ENCODE measurements at regions not wholly inside any gene's neighbourhood (a gene's known extent, or its start where the extent isn't known, plus 50 kb on each side); places are given as distances from the start of the nearest gene placed in this dataset.
A peak's percentile ranks its signal among the peaks of the same experiment; 100 is the strongest.

DNA sequence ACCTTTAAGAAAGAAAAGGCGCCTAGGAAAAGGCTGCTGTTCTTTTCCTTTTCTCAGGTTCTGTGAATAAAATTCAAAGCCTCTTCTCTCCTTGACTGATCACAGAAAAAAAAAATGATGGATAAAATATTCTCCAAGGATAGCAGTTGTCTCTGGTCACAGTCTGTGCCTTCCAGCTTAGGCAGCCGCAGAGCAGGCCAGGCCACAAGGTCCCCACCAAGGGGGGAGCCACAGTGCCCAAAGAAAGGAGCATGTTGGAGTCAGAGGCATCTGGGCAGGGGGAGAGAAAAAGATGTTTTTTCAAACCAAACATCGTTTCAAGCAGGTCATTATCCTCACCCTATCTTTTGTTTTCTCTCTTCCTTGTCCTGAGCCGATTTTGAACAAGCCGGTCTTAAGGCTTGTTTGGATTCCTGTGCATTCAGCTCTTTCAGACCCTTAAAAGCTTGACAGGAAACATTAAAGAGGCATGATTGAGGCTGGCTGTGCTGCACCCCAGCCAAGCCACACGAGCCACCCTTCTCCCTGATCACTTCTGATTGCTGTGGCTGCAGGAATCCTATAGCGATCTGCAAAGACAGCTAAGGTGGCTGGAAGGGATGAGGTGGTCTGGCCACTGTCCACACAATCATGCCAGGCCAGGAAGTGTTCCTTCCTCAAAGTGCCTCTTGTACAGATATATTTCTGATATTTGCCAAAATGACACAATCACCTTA, 284.6 kb upstream of the TLE4 start:
- FAIRE-seq, result no peak
- TF ChIP-seq BRCA1 (IDR thresholded peaks at IDR 0.05; ENCODE audit: low read depth, low read length), result no peak
- no peak for TF ChIP-seq TAF7 (optimal IDR thresholded peaks at IDR 0.05; ENCODE audit: borderline replicate concordance, low read depth, low read length)
- no peak for TF ChIP-seq POLR2AphosphoS5 (IDR thresholded peaks at IDR 0.05; ENCODE audit: low read depth, low read length)
- no peak for TF ChIP-seq TBP (IDR thresholded peaks at IDR 0.05; ENCODE audit: low read depth, low read length)
- no peak for TF ChIP-seq PHF8 (conservative IDR thresholded peaks at IDR 0.05; ENCODE audit: low read depth, low read length)
- TF ChIP-seq, protein P1, sequence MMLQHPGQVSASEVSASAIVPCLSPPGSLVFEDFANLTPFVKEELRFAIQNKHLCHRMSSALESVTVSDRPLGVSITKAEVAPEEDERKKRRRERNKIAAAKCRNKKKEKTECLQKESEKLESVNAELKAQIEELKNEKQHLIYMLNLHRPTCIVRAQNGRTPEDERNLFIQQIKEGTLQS (IDR thresholded peaks at IDR 0.05; ENCODE audit: insufficient read depth, low read depth, low read length), result no peak
- TF ChIP-seq JUND (IDR thresholded peaks at IDR 0.05; ENCODE audit: low read length), result no peak
- H2BK5ac ChIP-seq (ENCODE audit: low read depth, low read length), result no peak overlapping the region
- H3K56ac ChIP-seq (replicated peaks; ENCODE audit: insufficient read length, low read depth, low read length), result no peak overlapping the region
- no peak overlapping the region for H4K91ac ChIP-seq (replicated peaks; ENCODE audit: insufficient read length, low read length)
- H3K23me2 ChIP-seq (ENCODE audit: low read depth, low read length), result no peaks in the 10 kb centered on the region
- WGBS, 2 experiments (ENCODE audit: extremely low coverage in 1 of 2, insufficient coverage in 1 of 2, insufficient read length in 1 of 2, insufficient replicate concordance in 2 of 2, low coverage in 1 of 2, low lambda C conversion rate in 2 of 2, missing lambda C conversion rate in 1 of 2), result 87% methylated on average over 7 of the region's 7 CpGs; no CpG with 5 or more reads in 1 of the 2 experiments
- H3K4ac ChIP-seq (replicated peaks; ENCODE audit: insufficient read length, low read depth, low read length), result no peak overlapping the region
- no peak overlapping the region for H2BK20ac ChIP-seq (ENCODE audit: low read length)
- H3K4me2 ChIP-seq (ENCODE audit: insufficient read depth in 1 of 2, low read depth in 2 of 2, low read length in 2 of 2), result no peak overlapping the region
- POLR2A ChIA-PET (ENCODE audit: partially characterized antibody), result no interaction called here
- DNase-seq (ENCODE audit: low read depth in 1 of 2, low spot score in 2 of 2), result no peak
- H3K4me1 ChIP-seq (replicated peaks in 1 of 4; ENCODE audit: control insufficient read depth in 3 of 4, insufficient read depth in 4 of 4, low read length in 3 of 4), result peaks cover 0 to 6% (median 1%) of the 10 kb centered on the region in 4 experiments; a peak in 3 of 7 replicates
- no peaks in the 10 kb centered on the region for H3K9me3 ChIP-seq (ENCODE audit: insufficient read depth in 2 of 2, low read depth in 1 of 2, low read length in 1 of 2)
- H2BK12ac ChIP-seq (ENCODE audit: low read depth, low read length), result no peak overlapping the region
- H2AK5ac ChIP-seq (ENCODE audit: low read depth, low read length), result no peak overlapping the region
- no peak overlapping the region for H4K5ac ChIP-seq (ENCODE audit: insufficient read length, low read depth, low read length)
- no peak overlapping the region for H3K4me3 ChIP-seq (ENCODE audit: extremely low read depth in 1 of 4, insufficient read depth in 2 of 4, low read depth in 3 of 4, low read length in 4 of 4)
- no peaks in the 10 kb centered on the region for H3K36me3 ChIP-seq (ENCODE audit: control insufficient read depth in 2 of 4, insufficient read depth in 4 of 4, low read length in 3 of 4)
- H3K79me2 ChIP-seq (ENCODE audit: control insufficient read depth in 1 of 2, insufficient read depth in 2 of 2, low read length in 2 of 2), result no peaks in the 10 kb centered on the region
- no peak overlapping the region for H3K18ac ChIP-seq (ENCODE audit: extremely low read depth, low read length)
- H4K20me1 ChIP-seq (replicated peaks in 1 of 2; ENCODE audit: control insufficient read depth in 1 of 2, insufficient read depth in 2 of 2, low read length in 2 of 2), result no peaks in the 10 kb centered on the region
- H2BK15ac ChIP-seq (ENCODE audit: low read length), result no peak overlapping the region
- no peak overlapping the region for H3K14ac ChIP-seq (ENCODE audit: insufficient read length)
- no peak overlapping the region for H3K23ac ChIP-seq (ENCODE audit: insufficient read length)
- no peaks in the 10 kb centered on the region for H3K27me3 ChIP-seq (replicated peaks in 1 of 4; ENCODE audit: control insufficient read depth in 3 of 4, extremely low read depth in 1 of 4, insufficient read depth in 3 of 4, low read length in 3 of 4)
- CTCF ChIA-PET (ENCODE audit: partially characterized antibody), result interaction anchor here (0.6 to 1.6 kb wide), 3 partner anchors 12 to 19 kb away, joined by 3 to 4 read pairs (median 4); no protein-coding TSS in a partner anchor
- 0 out of 2 replicates have a peak overlapping the region, but pooled peaks have one; percentile 30 for H2AFZ ChIP-seq (ENCODE audit: low read length)
- no peak overlapping the region for H4K8ac ChIP-seq (ENCODE audit: extremely low read depth, insufficient read depth, low read length)
- H3K27ac ChIP-seq (ENCODE audit: low read depth, low read length), result no peak overlapping the region
- H2BK120ac ChIP-seq (replicated peaks; ENCODE audit: low read depth, low read length), result no peak overlapping the region
- no peak overlapping the region for H3K9ac ChIP-seq (replicated peaks in 1 of 4; ENCODE audit: extremely low read depth in 1 of 4, low read depth in 3 of 4, low read length in 3 of 4)
- H3K79me1 ChIP-seq (ENCODE audit: low read depth, low read length), result no peaks in the 10 kb centered on the region
